BE2C (cell line): ENCODE measurements at regions not wholly inside any gene's neighbourhood (a gene's known extent, or its start where the extent isn't known, plus 50 kb on each side); places are given as distances from the start of the nearest gene placed in this dataset.

Source experiments
- DNase-seq: peaks from one replicate; pipeline ENCODE4 v3.0.0-alpha.2; 2020
- H3K27me3 ChIP-seq: fragments of 250-450 bp; sonication (Bioruptor Pico); 2 replicates; pipeline ENCODE4 v1.5.1; 2020; ENCODE audit warnings: mild to moderate bottlenecking
- H3K36me3 ChIP-seq: fragments of 250-450 bp; sonication (Bioruptor Pico); 2 replicates; pipeline ENCODE4 v1.5.1; 2020; ENCODE audit warnings: mild to moderate bottlenecking
- H3K4me1 ChIP-seq: fragments of 250-450 bp; sonication (Bioruptor Pico); 2 replicates; pipeline ENCODE4 v1.5.1; 2020
- H3K4me3 ChIP-seq: 2 replicates; pipeline ENCODE4 v1.5.1; 2011; ENCODE audit warnings: low read depth, low read length
- H3K9me3 ChIP-seq: fragments of 250-450 bp; sonication (Bioruptor Pico); 2 replicates; pipeline ENCODE4 v1.5.1; 2020
- TF ChIP-seq, protein P1 (sequence below): IDR thresholded peaks from 2 replicates; pipeline ENCODE4 v1.5.1; 2012; ENCODE audit warnings: mild to moderate bottlenecking, low read depth, low read length

DNA sequence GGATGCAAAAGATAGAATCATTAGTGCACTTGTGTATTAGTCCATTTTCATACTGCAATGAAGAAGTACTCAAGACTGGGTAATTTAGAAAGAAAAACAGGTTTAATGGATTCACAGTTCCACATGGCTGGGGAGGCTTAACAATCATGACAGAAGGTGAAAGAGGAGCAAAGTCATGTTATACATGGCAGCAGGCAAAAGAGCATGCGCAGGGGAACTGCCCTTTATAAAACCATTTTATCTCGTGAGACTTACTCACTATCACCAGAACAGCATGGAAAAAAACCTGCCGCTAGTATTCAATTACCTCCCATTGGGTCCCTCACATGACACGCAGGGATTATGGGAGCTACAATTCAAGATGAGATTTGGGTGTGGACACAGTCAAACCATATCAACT, 129.4 kb downstream of the SCG2 start:
- TF ChIP-seq, protein P1, sequence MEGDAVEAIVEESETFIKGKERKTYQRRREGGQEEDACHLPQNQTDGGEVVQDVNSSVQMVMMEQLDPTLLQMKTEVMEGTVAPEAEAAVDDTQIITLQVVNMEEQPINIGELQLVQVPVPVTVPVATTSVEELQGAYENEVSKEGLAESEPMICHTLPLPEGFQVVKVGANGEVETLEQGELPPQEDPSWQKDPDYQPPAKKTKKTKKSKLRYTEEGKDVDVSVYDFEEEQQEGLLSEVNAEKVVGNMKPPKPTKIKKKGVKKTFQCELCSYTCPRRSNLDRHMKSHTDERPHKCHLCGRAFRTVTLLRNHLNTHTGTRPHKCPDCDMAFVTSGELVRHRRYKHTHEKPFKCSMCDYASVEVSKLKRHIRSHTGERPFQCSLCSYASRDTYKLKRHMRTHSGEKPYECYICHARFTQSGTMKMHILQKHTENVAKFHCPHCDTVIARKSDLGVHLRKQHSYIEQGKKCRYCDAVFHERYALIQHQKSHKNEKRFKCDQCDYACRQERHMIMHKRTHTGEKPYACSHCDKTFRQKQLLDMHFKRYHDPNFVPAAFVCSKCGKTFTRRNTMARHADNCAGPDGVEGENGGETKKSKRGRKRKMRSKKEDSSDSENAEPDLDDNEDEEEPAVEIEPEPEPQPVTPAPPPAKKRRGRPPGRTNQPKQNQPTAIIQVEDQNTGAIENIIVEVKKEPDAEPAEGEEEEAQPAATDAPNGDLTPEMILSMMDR = no peak
- H3K36me3 ChIP-seq = no peaks in the 10 kb centered on the region; the same call in 1 of the 2 replicates
- no peak overlapping the region for H3K4me3 ChIP-seq
- DNase-seq = no peak
- H3K4me1 ChIP-seq = peaks cover 10% of the 10 kb centered on the region
- H3K27me3 ChIP-seq = no peaks in the 10 kb centered on the region
- no peaks in the 10 kb centered on the region for H3K9me3 ChIP-seq

DNA sequence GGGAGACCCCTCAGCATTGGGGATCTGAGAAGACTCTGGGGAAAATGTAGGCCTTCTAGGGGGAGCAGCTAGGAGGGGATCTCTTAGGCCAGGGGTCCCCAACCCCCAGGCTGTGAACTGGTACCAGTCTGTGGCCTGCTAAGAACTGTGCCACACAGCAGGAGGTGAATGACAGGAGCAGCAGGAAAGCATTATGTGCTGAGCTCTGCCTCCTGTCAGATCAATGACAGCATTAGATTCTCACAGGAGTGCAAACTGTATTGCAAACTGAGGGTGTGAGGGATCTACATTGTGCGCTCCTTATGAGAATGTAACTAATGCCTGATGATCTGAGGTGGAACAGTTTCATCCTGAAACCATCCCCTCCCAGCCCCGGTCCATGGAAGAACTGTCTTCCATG, 127.3 kb downstream of the SCG2 start:
- DNase-seq = no peak
- Histone ChIP-seq H3K27me3 (no peaks in the 10 kb centered on the region), H3K4me3 (no peak overlapping the region), H3K36me3 (no peaks in the 10 kb centered on the region; the same call in 1 of the 2 replicates), H3K9me3 (no peaks in the 10 kb centered on the region), H3K4me1 (no peaks in the 10 kb centered on the region; the same call in 1 of the 2 replicates)
- TF ChIP-seq, protein P1 = no peak

DNA sequence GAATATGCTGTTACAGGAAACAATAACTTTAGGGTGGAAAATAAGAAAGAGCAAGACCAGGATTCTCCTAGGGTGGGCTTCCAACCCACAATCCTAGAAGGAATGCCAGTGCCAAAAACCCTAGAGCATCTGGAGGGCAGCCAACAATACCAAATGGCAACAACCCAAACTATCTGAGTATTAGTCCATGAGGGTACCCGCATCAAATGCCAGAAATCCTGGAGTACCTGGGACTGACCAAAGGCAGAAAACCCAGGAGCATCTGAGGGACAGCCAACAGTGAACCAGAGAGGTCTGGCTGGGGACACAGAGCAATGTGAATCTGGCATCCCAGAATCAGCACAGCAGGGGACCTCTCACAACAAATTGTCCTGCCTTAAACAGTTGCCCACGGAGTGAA, 126.3 kb downstream of the SCG2 start:
- Histone ChIP-seq H3K27me3 (no peaks in the 10 kb centered on the region), H3K4me3 (no peak overlapping the region), H3K36me3 (no peaks in the 10 kb centered on the region; the same call in 1 of the 2 replicates), H3K9me3 (no peaks in the 10 kb centered on the region), H3K4me1 (no peaks in the 10 kb centered on the region)
- no peak for DNase-seq
- TF ChIP-seq, protein P1 = no peak

DNA sequence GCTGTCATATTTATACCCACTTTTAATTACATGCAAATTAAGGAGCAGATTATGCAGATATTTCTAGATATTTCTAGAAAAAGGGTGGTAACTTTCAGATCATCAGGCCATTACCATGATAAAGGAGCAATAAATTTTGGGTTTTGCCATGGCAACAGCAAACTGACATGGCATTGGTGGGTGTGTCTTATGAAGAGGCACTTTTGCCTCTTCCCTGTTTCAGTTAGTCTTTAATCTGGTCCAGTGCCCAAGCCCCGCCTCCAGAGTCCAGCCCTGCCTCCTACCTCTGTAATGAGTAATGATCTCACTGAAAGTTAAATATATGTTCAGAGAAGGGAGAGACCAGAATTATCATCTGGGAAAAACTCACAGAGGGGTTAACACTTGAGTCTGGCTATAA, 124.8 kb downstream of the SCG2 start:
- H3K27me3 ChIP-seq = no peaks in the 10 kb centered on the region
- no peaks in the 10 kb centered on the region for H3K4me1 ChIP-seq
- DNase-seq = no peak
- no peaks in the 10 kb centered on the region for H3K9me3 ChIP-seq
- TF ChIP-seq, protein P1 = no peak
- H3K36me3 ChIP-seq = no peaks in the 10 kb centered on the region; the same call in 1 of the 2 replicates
- H3K4me3 ChIP-seq = no peak overlapping the region

DNA sequence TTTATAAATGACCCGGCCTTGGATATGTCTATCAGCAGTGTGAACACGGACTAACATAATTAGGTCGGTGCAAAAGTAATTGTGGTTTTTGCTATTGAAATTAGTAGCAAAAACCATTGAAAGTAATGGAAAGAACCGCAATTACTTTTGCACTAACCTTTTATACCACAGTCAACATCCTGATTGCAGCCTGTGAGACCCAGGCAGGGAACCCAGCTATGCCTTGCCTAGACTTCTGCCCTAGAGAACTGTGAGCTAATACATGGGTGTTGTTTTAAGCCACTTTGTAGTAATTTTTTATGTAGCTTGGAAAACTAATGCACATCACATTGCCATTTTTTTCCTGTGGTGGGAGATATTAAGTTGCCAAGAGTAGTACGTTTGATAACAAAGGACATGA, 120.7 kb downstream of the SCG2 start:
- no peaks in the 10 kb centered on the region for H3K9me3 ChIP-seq
- H3K4me3 ChIP-seq = no peak overlapping the region
- DNase-seq = no peak
- peaks cover 14% of the 10 kb centered on the region for H3K4me1 ChIP-seq
- TF ChIP-seq, protein P1 = no peak
- no peaks in the 10 kb centered on the region; the same call in 1 of the 2 replicates for H3K36me3 ChIP-seq
- no peaks in the 10 kb centered on the region for H3K27me3 ChIP-seq

DNA sequence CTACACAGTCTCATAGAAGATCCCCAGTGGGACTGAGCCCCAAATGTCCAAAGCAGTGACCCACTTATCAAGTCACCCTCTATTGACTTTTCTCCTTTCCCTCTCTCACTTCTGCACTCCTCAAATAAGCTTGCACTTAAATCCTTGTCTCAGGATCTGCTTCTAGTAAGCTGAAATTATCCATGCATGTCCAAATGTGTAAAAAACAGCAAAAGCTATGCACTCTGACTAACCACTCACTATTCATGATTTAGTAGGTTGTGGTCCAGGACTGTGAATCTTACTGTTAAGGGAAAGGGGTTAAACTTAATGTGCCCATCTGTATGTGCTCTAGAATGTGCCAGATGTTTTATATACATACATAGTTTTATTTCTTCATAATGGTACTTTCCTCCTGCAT, 115.4 kb downstream of the SCG2 start:
- H3K4me1 ChIP-seq = peaks cover 44% of the 10 kb centered on the region
- H3K9me3 ChIP-seq = no peaks in the 10 kb centered on the region
- H3K27me3 ChIP-seq = no peaks in the 10 kb centered on the region
- TF ChIP-seq, protein P1 = no peak
- DNase-seq = no peak
- H3K4me3 ChIP-seq = no peak overlapping the region
- no peaks in the 10 kb centered on the region for H3K36me3 ChIP-seq
